Activated T-cell treated with anti-CD3 and anti-CD28 coated beads, Interleukin-2, amount 50 U/mL, for 4 hours (primary cell): ENCODE measurements at regions not wholly inside any gene's neighbourhood (a gene's known extent, or its start where the extent isn't known, plus 50 kb on each side); places are given as distances from the start of the nearest gene placed in this dataset.

ENCODE experiments used
- ATAC-seq, 2 donors: fragments of 200-7000 bp; cut with Tn5 transposase; one replicate each; pipeline ENCODE4 v1.10.0; 2021
- DNase-seq: peaks from one replicate; pipeline ENCODE4 v3.0.0-alpha.2; 2020
- H3K27me3 Mint-ChIP-seq: one replicate; pipeline ENCODE4 v1.8.0; 2021; ENCODE audit warnings: low read depth, mixed read lengths
- H3K36me3 Mint-ChIP-seq: one replicate; pipeline ENCODE4 v1.8.0; 2022; ENCODE audit warnings: mixed read lengths; ENCODE audit not compliant: insufficient read depth
- H3K4me1 Mint-ChIP-seq: one replicate; pipeline ENCODE4 v1.8.0; 2021; ENCODE audit warnings: low read depth, mixed read lengths
- H3K4me3 Mint-ChIP-seq: one replicate; pipeline ENCODE4 v1.8.0; 2021; ENCODE audit warnings: mild to moderate bottlenecking, moderate library complexity, mixed read lengths
- H3K9me3 Mint-ChIP-seq: one replicate; pipeline ENCODE4 v1.8.0; 2021; ENCODE audit warnings: mixed read lengths

DNA sequence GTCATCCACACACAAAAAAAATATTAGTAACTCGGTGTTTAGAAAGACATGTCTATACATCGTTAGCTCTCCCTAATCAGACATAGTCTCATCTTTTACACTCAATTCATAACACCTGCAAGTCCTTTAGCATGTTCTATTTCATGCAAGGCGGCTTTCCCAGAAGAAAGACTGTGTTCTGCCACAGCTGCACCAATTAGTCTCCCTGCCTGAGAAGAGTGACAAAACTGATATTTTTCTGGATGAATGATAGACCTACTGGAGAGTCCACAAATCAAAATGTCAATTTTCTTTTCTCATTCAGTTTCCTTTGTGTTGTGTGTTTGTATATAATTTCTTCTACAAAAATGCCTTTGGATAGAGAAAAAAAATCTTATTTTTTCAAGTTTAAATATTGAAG, 435.8 kb upstream of the EPHA3 start:
- ATAC-seq (no peak), DNase-seq (no peak)
- Mint-ChIP-seq H3K4me1 (no peaks in the 10 kb centered on the region), H3K36me3 (no peaks in the 10 kb centered on the region), H3K27me3 (no peaks in the 10 kb centered on the region), H3K9me3 (peaks cover 8% of the 10 kb centered on the region), H3K4me3 (no peak overlapping the region)

- DNase-seq (no peak), ATAC-seq (no peak)
- no peaks in the 10 kb centered on the region for H3K27me3 Mint-ChIP-seq
- peaks cover 3% of the 10 kb centered on the region for H3K9me3 Mint-ChIP-seq
- no peaks in the 10 kb centered on the region for H3K4me1 Mint-ChIP-seq
- H3K36me3 Mint-ChIP-seq: no peaks in the 10 kb centered on the region
- no peak overlapping the region for H3K4me3 Mint-ChIP-seq
Measured at GRCh38 chr3:88677298-88677697, 430.1 kb upstream of the EPHA3 start.

DNA sequence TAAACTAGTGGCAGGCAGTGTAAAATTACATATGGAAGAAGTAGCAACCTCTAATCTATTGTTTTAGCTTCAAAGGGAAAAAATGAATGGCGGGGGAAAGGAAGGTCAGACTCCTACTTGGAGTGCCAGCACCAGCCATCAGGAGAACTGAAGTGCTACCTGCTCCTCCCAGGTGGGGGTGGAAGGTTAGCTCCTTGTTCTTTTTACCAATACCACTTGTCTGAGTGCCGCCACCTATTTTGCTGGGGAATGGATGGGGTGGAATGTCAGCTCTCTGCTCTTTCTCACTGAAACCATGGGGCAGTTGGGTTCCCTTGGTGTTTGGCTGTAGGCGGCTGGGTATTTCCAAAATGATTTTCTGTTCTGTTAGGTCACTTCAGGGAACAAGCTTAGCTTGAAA, 428.7 kb upstream of the EPHA3 start:
- no peaks in the 10 kb centered on the region for H3K36me3 Mint-ChIP-seq
- peaks cover 3% of the 10 kb centered on the region for H3K9me3 Mint-ChIP-seq
- H3K4me3 Mint-ChIP-seq: no peak overlapping the region
- DNase-seq (no peak), ATAC-seq (no peak)
- no peaks in the 10 kb centered on the region for H3K4me1 Mint-ChIP-seq
- H3K27me3 Mint-ChIP-seq: no peaks in the 10 kb centered on the region

DNA sequence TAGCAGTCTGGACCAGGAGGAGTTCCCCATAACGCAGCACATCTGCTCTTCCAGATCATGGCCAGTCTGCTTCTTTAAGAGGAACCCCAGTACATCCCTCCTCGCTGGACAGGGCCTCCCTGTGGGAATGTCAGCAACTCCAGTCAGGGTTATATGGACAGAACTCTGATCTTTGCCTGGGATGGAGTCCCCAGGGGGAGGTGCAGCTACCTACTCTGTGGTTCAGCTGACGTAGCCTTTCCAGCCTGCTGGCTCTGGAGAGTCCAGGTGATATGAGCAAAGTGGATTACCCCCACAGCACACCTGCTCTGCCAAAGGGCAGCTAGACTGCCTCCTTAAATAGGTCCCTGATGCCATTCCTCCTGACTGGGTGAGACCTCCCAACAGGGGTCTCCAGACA, 417.1 kb upstream of the EPHA3 start:
- ATAC-seq: no peak
- H3K9me3 Mint-ChIP-seq: peaks cover 9% of the 10 kb centered on the region

DNA sequence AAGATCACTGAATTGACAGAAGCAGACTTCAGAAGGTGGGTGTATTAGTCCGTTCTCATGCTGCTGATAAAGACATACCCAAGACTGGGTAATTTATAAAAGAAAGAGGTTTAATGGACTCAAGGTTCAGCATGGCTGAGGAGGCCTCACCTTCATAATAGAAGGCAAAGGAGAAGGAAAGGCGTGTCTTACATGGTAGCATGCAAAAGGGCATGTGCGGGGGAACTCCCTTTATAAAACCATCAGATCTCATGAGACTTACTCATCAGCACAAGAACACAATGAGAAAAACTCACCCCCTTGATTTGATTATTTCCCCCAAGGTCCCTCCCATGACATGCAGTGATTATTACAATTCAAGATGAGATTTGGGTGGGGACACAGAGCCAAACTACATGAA, 416.3 kb upstream of the EPHA3 start:
- peaks cover 12% of the 10 kb centered on the region for H3K9me3 Mint-ChIP-seq
- H3K4me1 Mint-ChIP-seq: no peaks in the 10 kb centered on the region
- H3K36me3 Mint-ChIP-seq: no peaks in the 10 kb centered on the region
- DNase-seq (no peak), ATAC-seq (no peak)
- no peak overlapping the region for H3K4me3 Mint-ChIP-seq
- no peaks in the 10 kb centered on the region for H3K27me3 Mint-ChIP-seq

More for the DNA sequence above, 417.1 kb upstream of the EPHA3 start:
- no peak for DNase-seq
- no peaks in the 10 kb centered on the region for H3K27me3 Mint-ChIP-seq
- no peaks in the 10 kb centered on the region for H3K4me1 Mint-ChIP-seq
- H3K36me3 Mint-ChIP-seq: no peaks in the 10 kb centered on the region
- H3K4me3 Mint-ChIP-seq: no peak overlapping the region

GRCh38 chr3:88703501-88704059, 403.8 kb upstream of the EPHA3 start:
- no peaks in the 10 kb centered on the region for H3K36me3 Mint-ChIP-seq
- H3K4me1 Mint-ChIP-seq: no peaks in the 10 kb centered on the region
- ATAC-seq (no peak), DNase-seq (no peak)
- no peaks in the 10 kb centered on the region for H3K27me3 Mint-ChIP-seq
- no peak overlapping the region for H3K4me3 Mint-ChIP-seq
- no peaks in the 10 kb centered on the region for H3K9me3 Mint-ChIP-seq

DNA sequence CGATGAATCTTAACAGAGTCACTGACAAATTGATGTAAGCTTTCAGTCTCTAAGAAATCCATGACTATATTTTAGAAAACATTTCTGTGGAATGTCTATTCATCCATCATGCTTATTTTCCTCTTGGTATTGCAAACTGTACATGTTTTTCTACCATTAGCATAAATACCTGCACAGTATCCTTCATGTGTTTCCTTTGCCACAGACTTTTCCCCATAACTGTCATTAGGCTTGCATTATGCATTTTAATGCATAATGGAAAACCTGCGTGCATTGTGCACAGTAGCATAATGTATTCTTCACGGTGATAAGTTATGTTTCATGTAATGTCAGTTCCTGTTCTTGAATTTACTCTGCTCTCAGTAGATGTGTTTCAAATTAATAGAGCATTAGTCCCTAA, 403.1 kb upstream of the EPHA3 start:
- no peak overlapping the region for H3K4me3 Mint-ChIP-seq
- no peaks in the 10 kb centered on the region for H3K36me3 Mint-ChIP-seq
- H3K4me1 Mint-ChIP-seq: no peaks in the 10 kb centered on the region
- DNase-seq (no peak), ATAC-seq (no peak)
- peaks cover 4% of the 10 kb centered on the region for H3K9me3 Mint-ChIP-seq
- H3K27me3 Mint-ChIP-seq: no peaks in the 10 kb centered on the region

DNA sequence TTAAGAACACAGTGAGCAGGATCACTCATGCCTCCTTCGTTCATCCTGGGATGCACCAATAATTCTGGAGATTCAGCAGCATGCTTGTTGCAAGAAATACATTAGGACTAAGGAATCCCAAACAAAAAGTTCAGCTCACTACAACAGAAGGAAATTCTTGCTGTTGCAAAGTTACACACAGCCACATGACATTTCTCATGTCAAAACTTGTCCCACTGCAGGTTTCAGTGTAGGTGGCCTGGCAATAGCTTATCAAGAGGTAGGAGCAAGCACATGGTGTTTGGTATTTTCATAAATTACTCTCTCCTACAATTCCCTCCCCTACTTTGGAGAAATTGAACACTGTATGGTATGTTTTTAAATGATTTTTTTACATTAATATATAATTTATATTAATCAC, 399.6 kb upstream of the EPHA3 start:
- H3K4me1 Mint-ChIP-seq: no peaks in the 10 kb centered on the region
- ATAC-seq (no peak), DNase-seq (no peak)
- peaks cover 9% of the 10 kb centered on the region for H3K9me3 Mint-ChIP-seq
- H3K36me3 Mint-ChIP-seq: no peaks in the 10 kb centered on the region
- H3K4me3 Mint-ChIP-seq: no peak overlapping the region
- H3K27me3 Mint-ChIP-seq: no peaks in the 10 kb centered on the region

GRCh38 chr3:88712552-88712951, 394.9 kb upstream of the EPHA3 start:
- Mint-ChIP-seq H3K4me1 (no peaks in the 10 kb centered on the region), H3K9me3 (peaks cover 14% of the 10 kb centered on the region), H3K27me3 (no peaks in the 10 kb centered on the region), H3K4me3 (no peak overlapping the region), H3K36me3 (no peaks in the 10 kb centered on the region)
- no peak for ATAC-seq
- no peak for DNase-seq

DNA sequence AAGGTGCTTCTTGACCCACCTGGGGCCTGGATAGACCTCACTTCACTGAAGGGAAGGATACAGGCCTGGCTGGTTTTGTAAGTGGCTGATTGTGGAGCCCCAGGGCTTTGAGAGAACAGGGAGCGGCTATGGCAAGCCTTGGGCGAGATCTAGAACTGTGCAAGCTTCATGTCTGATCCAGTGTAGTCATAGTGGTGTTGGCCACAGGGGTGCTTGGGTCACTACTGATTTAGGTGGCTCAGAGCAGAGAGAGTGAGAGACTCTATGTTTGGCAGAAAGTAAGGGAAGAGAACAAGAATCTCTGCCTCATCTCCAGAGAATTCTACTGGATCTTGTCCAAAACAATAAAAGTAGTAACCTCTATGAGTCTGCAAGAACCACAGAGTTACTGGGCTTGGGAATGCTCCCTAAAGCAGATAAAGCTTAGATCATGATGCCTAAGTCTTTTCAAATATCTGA, 394.2 kb upstream of the EPHA3 start:
- H3K36me3 Mint-ChIP-seq: no peaks in the 10 kb centered on the region
- ATAC-seq (no peak), DNase-seq (no peak)
- H3K27me3 Mint-ChIP-seq: no peaks in the 10 kb centered on the region
- H3K4me1 Mint-ChIP-seq: no peaks in the 10 kb centered on the region
- no peak overlapping the region for H3K4me3 Mint-ChIP-seq
- peaks cover 14% of the 10 kb centered on the region for H3K9me3 Mint-ChIP-seq

GRCh38 chr3:88725440-88726165, 381.8 kb upstream of the EPHA3 start:
- no peak overlapping the region for H3K4me3 Mint-ChIP-seq
- ATAC-seq: no peak
- no peaks in the 10 kb centered on the region for H3K36me3 Mint-ChIP-seq

GRCh38 chr3:88732186-88732585, 375.2 kb upstream of the EPHA3 start:
- peaks cover 4% of the 10 kb centered on the region for H3K9me3 Mint-ChIP-seq
- ATAC-seq: no peak

More at GRCh38 chr3:88725440-88726165, 381.8 kb upstream of the EPHA3 start:
- Mint-ChIP-seq H3K27me3 (no peaks in the 10 kb centered on the region), H3K9me3 (peaks cover 15% of the 10 kb centered on the region), H3K4me1 (no peaks in the 10 kb centered on the region)
- no peak for DNase-seq

GRCh38 chr3:88742106-88742505, 365.3 kb upstream of the EPHA3 start:
- no peaks in the 10 kb centered on the region for H3K4me1 Mint-ChIP-seq
- H3K4me3 Mint-ChIP-seq: no peak overlapping the region
- H3K27me3 Mint-ChIP-seq: no peaks in the 10 kb centered on the region
- H3K36me3 Mint-ChIP-seq: no peaks in the 10 kb centered on the region
- peaks cover 5% of the 10 kb centered on the region for H3K9me3 Mint-ChIP-seq
- ATAC-seq: no peak
- DNase-seq: no peak

More at GRCh38 chr3:88732186-88732585, 375.2 kb upstream of the EPHA3 start:
- Mint-ChIP-seq H3K4me1 (no peaks in the 10 kb centered on the region), H3K27me3 (no peaks in the 10 kb centered on the region), H3K36me3 (no peaks in the 10 kb centered on the region), H3K4me3 (no peak overlapping the region)
- no peak for DNase-seq

DNA sequence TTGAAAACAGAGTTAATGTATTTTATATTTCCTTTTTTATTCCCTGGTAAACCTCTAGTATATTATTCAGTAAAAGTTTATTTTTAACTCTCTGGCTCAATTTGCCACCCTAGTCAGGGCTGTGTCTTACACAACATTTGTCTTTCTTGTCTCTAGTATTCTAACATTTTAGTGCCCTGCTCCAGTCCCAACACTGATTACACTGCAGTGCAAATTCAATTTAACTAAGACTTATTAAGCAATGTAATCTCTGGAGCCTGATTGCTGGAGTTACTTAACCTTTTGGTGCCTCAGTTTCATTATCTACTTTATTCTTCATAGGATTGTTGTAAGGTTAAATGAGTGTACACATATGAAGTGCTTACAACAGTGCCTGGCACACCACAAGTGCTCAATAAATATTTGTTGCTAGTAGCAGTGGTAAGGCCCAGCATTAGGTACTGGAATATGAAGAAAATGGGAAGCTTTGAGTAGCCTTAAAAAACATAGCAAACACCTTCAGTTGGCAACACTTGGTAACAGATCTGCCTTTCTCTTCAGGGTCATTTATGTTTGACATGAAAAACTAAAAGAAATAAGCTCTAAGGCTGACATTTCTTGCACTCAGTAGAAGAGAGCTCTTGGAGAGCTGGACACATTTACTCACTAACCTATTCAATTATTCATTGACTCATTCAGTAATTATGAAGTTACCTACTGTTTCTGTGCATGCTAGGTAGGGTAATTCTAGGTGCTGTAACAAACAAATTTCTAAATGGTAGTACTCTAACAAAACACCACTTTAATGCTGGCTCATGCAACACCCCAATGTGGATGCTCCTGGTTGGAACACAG, 364.5 kb upstream of the EPHA3 start:
- Mint-ChIP-seq H3K4me1 (no peaks in the 10 kb centered on the region), H3K36me3 (no peaks in the 10 kb centered on the region), H3K4me3 (no peak overlapping the region), H3K27me3 (no peaks in the 10 kb centered on the region), H3K9me3 (peaks cover 6% of the 10 kb centered on the region)
- no peak for DNase-seq
- no peak for ATAC-seq

GRCh38 chr3:88744896-88745295, 362.5 kb upstream of the EPHA3 start:
- H3K27me3 Mint-ChIP-seq: no peaks in the 10 kb centered on the region
- H3K4me1 Mint-ChIP-seq: no peaks in the 10 kb centered on the region
- no peaks in the 10 kb centered on the region for H3K36me3 Mint-ChIP-seq
- DNase-seq: no peak
- H3K4me3 Mint-ChIP-seq: no peak overlapping the region
- H3K9me3 Mint-ChIP-seq: peaks cover 11% of the 10 kb centered on the region
- ATAC-seq: no peak
